Effector memory CD4-positive, alpha-beta T cell (primary cell): ENCODE measurements at regions not wholly inside any gene's neighbourhood (a gene's known extent, or its start where the extent isn't known, plus 50 kb on each side); places are given as distances from the start of the nearest gene placed in this dataset.
"Not testable (repeated sequence)": the region's sequence is repeated elsewhere in the genome, so short reads cannot be mapped to it uniquely, and the experiment has no call there.

Experiments
- DNase-seq, 3 donors: peaks; one replicate each; pipeline ENCODE4 v3.0.0-alpha.2; 2020
- H3K27ac ChIP-seq: 2 replicates; pipeline ENCODE4 v1.7.0; 2013; ENCODE audit warnings: mild to moderate bottlenecking, low read length, moderate library complexity; ENCODE audit not compliant: insufficient read depth, poor library complexity, severe bottlenecking
- H3K27me3 ChIP-seq: replicated peaks from 2 replicates; pipeline ENCODE4 v1.7.0; 2013; ENCODE audit warnings: mild to moderate bottlenecking, low read length; ENCODE audit not compliant: insufficient read depth, control insufficient read depth, poor library complexity, severe bottlenecking
- H3K36me3 ChIP-seq: 2 replicates; pipeline ENCODE4 v1.7.0; 2013; ENCODE audit warnings: mild to moderate bottlenecking, low read length, moderate library complexity; ENCODE audit not compliant: control insufficient read depth, insufficient read depth
- H3K4me1 ChIP-seq: 2 replicates; pipeline ENCODE4 v1.7.0; 2013; ENCODE audit warnings: low read length, mild to moderate bottlenecking; ENCODE audit not compliant: control insufficient read depth, insufficient read depth, poor library complexity, severe bottlenecking
- H3K4me3 ChIP-seq: 2 replicates; pipeline ENCODE4 v1.7.0; 2013; ENCODE audit warnings: low read length, low read depth, mild to moderate bottlenecking; ENCODE audit not compliant: insufficient read depth, poor library complexity, severe bottlenecking
- H3K9me3 ChIP-seq: 2 replicates; pipeline ENCODE4 v1.7.0; 2013; ENCODE audit warnings: mild to moderate bottlenecking, low read length, moderate library complexity; ENCODE audit not compliant: control insufficient read depth

DNA sequence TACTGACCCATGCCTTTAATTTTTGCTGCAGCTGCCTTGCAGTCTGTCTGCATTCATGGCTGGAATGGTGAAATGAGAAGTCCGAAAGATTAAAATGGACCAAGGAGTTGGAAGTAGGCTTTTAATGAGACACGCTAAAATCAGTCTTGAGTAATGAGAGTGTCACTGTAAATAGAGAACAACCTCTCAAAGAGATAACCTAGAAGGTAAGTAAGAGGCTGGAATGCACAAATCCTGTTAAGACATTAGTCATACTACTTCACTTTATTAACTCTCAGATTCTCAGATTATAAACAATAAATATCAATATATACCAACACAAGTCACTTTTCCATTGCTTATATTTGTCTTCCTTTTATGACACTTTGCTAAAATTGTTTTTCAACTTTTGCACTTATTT lies 880.6 kb upstream of the C9orf72 start:
- Histone ChIP-seq H3K36me3 (no peaks in the 10 kb centered on the region), H3K4me1 (no peaks in the 10 kb centered on the region)

DNA sequence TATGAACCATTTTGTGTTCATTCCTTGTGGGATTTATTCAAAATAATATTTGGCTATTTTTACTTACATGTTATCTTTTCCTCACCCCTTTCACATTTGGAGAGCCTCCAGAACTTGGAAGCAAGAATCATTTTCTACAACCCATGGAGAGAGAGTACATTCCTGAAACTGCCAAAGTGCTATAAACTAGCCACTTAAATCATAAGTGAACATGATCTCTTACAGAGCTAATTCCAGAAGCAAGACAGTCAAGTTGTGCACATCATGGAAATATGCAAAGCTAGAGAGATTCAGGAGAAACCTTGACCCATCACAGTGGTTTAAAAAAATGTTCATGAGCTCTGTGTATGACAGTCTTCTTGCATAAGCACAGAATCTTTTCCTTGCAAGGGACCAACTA lies 883.6 kb upstream of the C9orf72 start:
- Histone ChIP-seq H3K4me3 (no peak overlapping the region), H3K27me3 (no peaks in the 10 kb centered on the region), H3K36me3 (no peaks in the 10 kb centered on the region), H3K9me3 (no peaks in the 10 kb centered on the region), H3K27ac (no peak overlapping the region), H3K4me1 (no peaks in the 10 kb centered on the region)
- no peak for DNase-seq

More for the DNA sequence above, 880.6 kb upstream of the C9orf72 start:
- no peak for DNase-seq
- no peak overlapping the region for H3K27ac ChIP-seq
- no peaks in the 10 kb centered on the region for H3K27me3 ChIP-seq
- no peaks in the 10 kb centered on the region for H3K9me3 ChIP-seq
- H3K4me3 ChIP-seq, result no peak overlapping the region

DNA sequence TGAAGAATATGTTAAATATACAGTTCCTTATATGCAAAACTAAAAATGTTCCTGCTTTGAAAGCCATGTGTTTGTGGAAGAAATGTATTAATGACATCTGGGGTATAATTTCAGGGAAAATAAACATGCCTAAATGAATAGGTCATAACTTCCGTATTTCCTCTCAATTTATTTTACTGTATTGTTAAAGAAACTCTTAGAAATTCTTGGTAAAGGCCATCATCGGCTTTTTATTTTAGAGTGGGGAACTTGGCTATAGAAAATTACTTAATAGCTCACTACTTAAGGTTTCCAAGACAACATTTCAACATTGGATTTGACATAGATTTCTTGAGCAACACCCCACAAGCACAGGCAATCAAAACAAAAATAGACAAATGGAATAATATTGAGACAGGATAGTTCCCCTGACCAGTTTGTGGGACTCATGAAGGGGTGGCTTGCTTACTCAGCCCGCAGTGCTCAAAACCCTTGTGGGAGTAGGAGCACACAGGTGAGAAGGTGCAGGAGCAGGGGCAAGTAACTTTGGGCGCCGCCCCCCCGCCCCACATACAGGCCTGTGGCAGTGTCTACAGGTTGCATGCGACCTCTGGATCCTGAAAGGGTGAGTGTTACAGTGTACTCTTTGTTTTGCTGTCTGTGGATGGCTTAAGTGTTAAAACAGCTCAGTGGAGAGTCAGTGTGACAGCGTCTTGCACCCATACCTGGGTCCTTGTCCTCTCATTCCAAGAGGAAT lies 891.4 kb upstream of the C9orf72 start:
- Histone ChIP-seq H3K4me3 (no peak overlapping the region), H3K36me3 (no peaks in the 10 kb centered on the region), H3K9me3 (no peaks in the 10 kb centered on the region), H3K27ac (no peak overlapping the region), H3K27me3 (no peaks in the 10 kb centered on the region), H3K4me1 (no peaks in the 10 kb centered on the region)
- DNase-seq, result no peak

DNA sequence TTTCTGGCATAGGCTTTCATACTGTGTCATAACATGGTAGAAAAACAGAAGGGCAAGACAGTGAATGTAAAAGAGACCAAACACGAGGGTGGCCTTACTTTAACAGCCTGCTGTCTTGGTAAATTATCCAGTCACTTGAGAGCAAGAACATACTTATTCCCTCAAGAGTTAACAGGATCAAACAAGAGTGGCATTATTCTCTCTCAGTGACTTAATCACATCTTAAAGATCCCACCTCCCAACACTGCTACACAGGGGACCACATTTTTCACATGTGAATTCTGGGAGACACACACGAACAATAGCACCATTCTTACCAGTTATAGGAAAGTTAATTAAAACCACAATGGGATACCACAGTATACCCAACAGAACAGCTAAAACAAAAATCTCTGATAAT lies 898.0 kb upstream of the C9orf72 start:
- H3K27me3 ChIP-seq, result no peaks in the 10 kb centered on the region
- no peak overlapping the region for H3K4me3 ChIP-seq
- no peak for DNase-seq
- no peaks in the 10 kb centered on the region for H3K4me1 ChIP-seq
- H3K27ac ChIP-seq, result no peak overlapping the region
- no peaks in the 10 kb centered on the region for H3K9me3 ChIP-seq
- no peaks in the 10 kb centered on the region for H3K36me3 ChIP-seq

DNA sequence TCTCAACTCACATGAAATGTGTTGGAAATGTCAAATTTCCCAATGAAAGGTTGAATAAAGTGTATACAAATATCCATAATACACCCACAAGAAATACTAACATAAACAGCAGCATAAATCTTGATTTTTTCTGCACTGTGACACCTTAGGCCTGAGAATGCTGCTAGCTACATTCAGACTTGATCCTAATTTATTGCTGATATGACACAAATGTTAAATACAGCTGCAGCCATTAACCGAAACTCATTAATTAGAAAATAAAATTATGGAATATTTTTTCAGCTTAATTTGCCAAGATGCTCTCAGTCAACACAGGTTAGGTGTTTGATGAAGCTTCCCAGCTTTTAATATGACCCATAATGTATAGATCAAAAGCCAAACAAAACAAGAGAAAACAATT lies 914.3 kb upstream of the C9orf72 start:
- Histone ChIP-seq H3K4me1 (no peaks in the 10 kb centered on the region), H3K36me3 (no peaks in the 10 kb centered on the region), H3K27me3 (no peaks in the 10 kb centered on the region), H3K4me3 (no peak overlapping the region), H3K9me3 (no peaks in the 10 kb centered on the region), H3K27ac (no peak overlapping the region)
- no peak for DNase-seq

DNA sequence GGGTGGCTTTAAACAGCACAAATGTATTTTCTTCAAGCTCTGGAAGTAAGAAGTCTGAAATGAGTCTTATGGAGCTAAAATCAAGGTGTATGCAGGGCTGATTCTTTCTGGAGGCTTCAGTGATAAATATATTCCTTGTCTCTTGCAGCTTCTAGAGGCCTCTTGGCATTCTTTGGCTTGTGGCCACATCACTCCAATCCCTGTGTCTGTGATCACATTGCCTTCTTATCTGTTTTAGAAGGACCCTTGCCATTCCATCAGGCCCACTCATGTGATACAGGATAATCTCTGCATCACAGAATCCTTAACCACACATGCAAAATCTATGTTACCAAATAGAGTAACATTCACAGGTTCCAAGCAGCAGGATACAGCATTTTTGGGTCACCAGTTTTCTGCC lies 917.8 kb upstream of the C9orf72 start:
- no peak overlapping the region for H3K27ac ChIP-seq
- no peak for DNase-seq
- H3K9me3 ChIP-seq, result no peaks in the 10 kb centered on the region
- H3K36me3 ChIP-seq, result no peaks in the 10 kb centered on the region
- no peaks in the 10 kb centered on the region for H3K4me1 ChIP-seq
- H3K4me3 ChIP-seq, result no peak overlapping the region
- H3K27me3 ChIP-seq, result no peaks in the 10 kb centered on the region

DNA sequence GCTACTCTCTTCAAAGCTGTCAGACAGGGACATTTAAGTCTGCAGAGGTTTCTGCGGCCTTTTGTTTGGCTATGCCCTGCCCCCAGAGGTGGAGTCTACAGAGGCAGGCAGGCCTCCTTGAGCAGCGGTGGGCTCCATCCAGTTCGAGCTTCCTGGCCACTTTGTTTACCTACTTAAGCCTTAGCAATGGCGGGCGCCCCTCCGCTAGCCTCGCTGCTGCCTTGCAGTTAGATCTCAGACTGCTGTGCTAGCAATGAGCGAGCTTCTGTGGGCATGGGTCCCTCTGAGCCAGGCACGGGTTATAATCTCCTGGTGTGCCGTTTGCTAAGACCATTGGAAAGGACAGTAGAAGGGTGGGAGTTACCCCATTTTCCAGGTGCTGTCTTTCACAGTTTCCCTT lies 924.9 kb upstream of the C9orf72 start:
- H3K4me1 ChIP-seq, DNase-seq, H3K4me3 ChIP-seq, H3K27me3 ChIP-seq, H3K9me3 ChIP-seq, H3K27ac ChIP-seq, H3K36me3 ChIP-seq: not testable (repeated sequence)

DNA sequence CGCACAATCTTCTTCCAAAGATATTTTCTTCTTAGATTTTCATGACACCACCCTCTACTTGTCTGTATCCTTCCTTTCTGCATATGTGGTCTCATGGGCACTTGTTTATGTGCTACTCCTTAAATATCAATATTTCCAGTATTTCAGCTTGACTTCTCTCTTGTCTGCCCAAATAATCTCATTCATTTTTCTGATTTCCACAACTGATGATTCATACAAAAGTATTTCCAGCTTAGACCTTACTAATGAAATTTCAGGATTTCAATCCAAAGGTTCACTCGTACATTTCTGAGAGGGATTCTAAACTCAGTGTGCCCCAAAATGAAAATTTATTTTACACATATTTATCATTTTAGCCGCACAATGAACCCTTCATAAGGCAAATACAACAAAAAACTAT lies 928.9 kb upstream of the C9orf72 start:
- Histone ChIP-seq H3K27ac (no peak overlapping the region), H3K27me3 (no peaks in the 10 kb centered on the region)
- no peak for DNase-seq

DNA sequence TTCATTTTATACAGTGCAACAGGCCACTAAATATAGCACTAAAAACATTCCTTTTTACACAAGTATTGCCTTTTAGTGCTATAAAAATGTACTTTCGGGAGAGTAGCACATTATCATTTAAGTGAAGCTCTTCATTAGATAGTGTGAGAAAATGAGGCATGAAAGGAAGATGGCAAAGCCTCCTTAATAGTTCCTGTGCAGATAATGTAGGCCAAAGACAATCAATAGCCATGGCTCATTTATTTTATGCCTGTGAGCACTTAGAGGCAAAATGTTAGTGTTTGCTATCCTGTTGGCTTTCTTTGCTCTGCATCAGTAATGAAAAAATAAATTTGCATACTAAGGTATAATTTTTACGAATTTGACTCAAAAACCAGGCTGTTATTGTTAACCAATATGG lies 929.5 kb upstream of the C9orf72 start:
- no peaks in the 10 kb centered on the region for H3K27me3 ChIP-seq
- no peaks in the 10 kb centered on the region for H3K4me1 ChIP-seq
- H3K27ac ChIP-seq, result no peak overlapping the region
- no peak overlapping the region for H3K4me3 ChIP-seq
- no peaks in the 10 kb centered on the region for H3K36me3 ChIP-seq
- H3K9me3 ChIP-seq, result no peaks in the 10 kb centered on the region
- DNase-seq, result no peak

More for the DNA sequence above, 928.9 kb upstream of the C9orf72 start:
- Histone ChIP-seq H3K4me1 (no peaks in the 10 kb centered on the region), H3K4me3 (no peak overlapping the region), H3K36me3 (no peaks in the 10 kb centered on the region), H3K9me3 (no peaks in the 10 kb centered on the region)

DNA sequence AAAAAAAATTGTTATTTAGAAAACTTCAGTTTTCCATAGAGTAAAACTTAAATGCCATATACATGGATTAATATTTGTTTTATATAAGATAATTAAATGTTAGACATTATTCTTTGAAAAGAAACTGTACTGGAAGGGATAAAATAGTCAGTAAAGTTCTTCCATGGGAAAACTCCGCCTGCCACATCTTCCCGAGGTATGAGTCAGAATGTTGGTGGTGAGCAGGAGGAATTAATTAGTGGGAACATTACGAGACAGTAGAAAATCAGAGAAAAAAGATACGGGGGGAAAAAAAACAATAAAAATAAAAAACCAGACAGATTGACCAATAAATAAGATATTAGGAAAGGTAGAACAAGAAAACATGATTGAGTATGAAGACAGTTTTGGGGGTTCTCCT lies 930.3 kb upstream of the C9orf72 start:
- H3K27me3 ChIP-seq, result no peaks in the 10 kb centered on the region
- no peaks in the 10 kb centered on the region for H3K36me3 ChIP-seq
- no peaks in the 10 kb centered on the region for H3K4me1 ChIP-seq
- H3K4me3 ChIP-seq, result no peak overlapping the region
- no peak for DNase-seq
- no peaks in the 10 kb centered on the region for H3K9me3 ChIP-seq
- no peak overlapping the region for H3K27ac ChIP-seq
